ENCODE measurements at regions not wholly inside any gene's neighbourhood (a gene's known extent, or its start where the extent isn't known, plus 50 kb on each side); places are given as distances from the start of the nearest gene placed in this dataset.
A peak's percentile ranks its signal among the peaks of the same experiment; 100 is the strongest.
"Not testable (repeated sequence)": the region's sequence is repeated elsewhere in the genome, so short reads cannot be mapped to it uniquely, and the experiment has no call there.

DNA sequence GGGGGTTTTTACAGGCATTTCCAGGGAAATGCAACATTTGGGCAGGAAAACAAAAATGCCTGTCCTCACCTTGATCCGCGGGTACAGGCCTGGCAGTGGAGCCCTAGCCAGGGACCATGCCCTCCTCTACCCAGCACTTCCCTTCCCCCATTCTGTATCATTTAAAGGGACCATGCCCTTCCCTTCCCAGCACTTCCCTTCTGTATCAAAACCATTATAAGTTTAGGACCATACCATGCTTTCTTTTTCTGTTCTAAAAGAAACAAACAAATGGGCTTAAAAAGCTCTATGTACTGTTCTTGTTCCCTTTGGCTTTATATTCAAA lies 166.9 kb upstream of the ZNF608 start:
- ATAC-seq: peak; percentile 20 to 57
- Histone ChIP-seq H3K27me3 (no peaks in the 10 kb centered on the region), H3K27ac (peak overlapping the region in 3 of 4 donors; percentile 60 to 67 (median 64)), H3K36me3 (no peaks in the 10 kb centered on the region), H3K9me3 (no peaks in the 10 kb centered on the region), H3K4me1 (peaks cover 14 to 15% of the 10 kb centered on the region in 2 donors), H3K4me3 (no peak overlapping the region)
- intact Hi-C loops (cut with DNase I; ENCODE audit: low total_unique reads): no loop called here
- TF ChIP-seq POLR2A (IDR thresholded peaks at IDR 0.05): no peak
- TF ChIP-seq, protein P1, sequence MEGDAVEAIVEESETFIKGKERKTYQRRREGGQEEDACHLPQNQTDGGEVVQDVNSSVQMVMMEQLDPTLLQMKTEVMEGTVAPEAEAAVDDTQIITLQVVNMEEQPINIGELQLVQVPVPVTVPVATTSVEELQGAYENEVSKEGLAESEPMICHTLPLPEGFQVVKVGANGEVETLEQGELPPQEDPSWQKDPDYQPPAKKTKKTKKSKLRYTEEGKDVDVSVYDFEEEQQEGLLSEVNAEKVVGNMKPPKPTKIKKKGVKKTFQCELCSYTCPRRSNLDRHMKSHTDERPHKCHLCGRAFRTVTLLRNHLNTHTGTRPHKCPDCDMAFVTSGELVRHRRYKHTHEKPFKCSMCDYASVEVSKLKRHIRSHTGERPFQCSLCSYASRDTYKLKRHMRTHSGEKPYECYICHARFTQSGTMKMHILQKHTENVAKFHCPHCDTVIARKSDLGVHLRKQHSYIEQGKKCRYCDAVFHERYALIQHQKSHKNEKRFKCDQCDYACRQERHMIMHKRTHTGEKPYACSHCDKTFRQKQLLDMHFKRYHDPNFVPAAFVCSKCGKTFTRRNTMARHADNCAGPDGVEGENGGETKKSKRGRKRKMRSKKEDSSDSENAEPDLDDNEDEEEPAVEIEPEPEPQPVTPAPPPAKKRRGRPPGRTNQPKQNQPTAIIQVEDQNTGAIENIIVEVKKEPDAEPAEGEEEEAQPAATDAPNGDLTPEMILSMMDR (IDR thresholded peaks at IDR 0.05 in 4 of 5, conservative IDR thresholded peaks at IDR 0.05 in 1 of 5): no peak
- no peak for DNase-seq
- in situ Hi-C loops (cut with MboI; ENCODE audit: low sequenced_read_pairs in 4 of 4): loop anchor here in 1 of 4 donors (5.0 kb wide), 1 partner anchor 574 kb away; no protein-coding TSS in a partner anchor

DNA sequence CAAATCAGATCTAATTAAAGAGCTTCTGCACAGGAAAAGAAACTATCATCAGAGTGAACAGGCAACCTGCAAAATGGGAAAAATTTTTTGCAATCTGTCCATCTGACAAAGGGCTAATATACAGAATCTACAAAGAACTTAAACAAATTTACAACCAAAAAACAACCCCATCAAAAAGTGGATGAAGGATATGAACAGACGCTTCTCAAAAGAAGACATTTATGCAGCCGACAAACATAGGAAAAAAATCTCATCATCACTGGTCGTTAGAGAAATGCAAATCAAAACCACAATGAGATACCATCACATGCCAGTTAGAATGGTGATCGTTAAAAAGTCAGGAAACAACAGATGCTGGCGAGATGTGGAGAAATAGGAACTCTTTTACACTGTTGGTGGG lies 169.9 kb upstream of the ZNF608 start:
- intact Hi-C loops (cut with DNase I; ENCODE audit: low total_unique reads); H3K27me3 ChIP-seq; in situ Hi-C loops (cut with MboI; ENCODE audit: low sequenced_read_pairs in 4 of 4); H3K9me3 ChIP-seq; H3K4me1 ChIP-seq; DNase-seq; H3K36me3 ChIP-seq; H3K4me3 ChIP-seq; ATAC-seq; H3K27ac ChIP-seq: not testable (repeated sequence)

DNA sequence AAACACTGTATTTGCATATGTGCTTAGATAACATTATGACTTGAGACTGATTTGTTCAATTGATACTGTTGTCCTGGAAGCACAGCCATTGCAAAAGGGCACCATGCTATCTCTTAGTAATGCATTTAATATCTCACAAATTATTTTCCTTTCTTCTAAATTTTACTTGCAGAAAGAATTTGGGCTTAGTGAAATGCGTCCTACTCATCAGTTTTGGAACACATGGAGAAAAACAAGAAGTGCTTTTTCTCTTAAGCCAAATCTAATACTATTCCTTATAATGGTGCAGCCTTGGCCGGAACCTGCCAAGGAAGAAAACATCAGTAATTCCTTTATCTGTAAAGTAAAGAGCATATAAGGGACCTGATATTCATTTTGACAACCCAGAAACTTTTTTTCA lies 172.2 kb upstream of the ZNF608 start:
- Histone ChIP-seq H3K27me3 (no peaks in the 10 kb centered on the region), H3K9me3 (no peaks in the 10 kb centered on the region), H3K36me3 (no peaks in the 10 kb centered on the region), H3K4me1 (peaks cover 4 to 9% of the 10 kb centered on the region in 2 donors), H3K4me3 (no peak overlapping the region), H3K27ac (no peak overlapping the region)
- TF ChIP-seq, protein P1 (IDR thresholded peaks at IDR 0.05 in 4 of 5, conservative IDR thresholded peaks at IDR 0.05 in 1 of 5): no peak
- no peak for TF ChIP-seq POLR2A (IDR thresholded peaks at IDR 0.05)
- in situ Hi-C loops (cut with MboI; ENCODE audit: low sequenced_read_pairs in 4 of 4): no loop called here
- no peak for ATAC-seq
- no peak for DNase-seq
- intact Hi-C loops (cut with DNase I; ENCODE audit: low total_unique reads): no loop called here

DNA sequence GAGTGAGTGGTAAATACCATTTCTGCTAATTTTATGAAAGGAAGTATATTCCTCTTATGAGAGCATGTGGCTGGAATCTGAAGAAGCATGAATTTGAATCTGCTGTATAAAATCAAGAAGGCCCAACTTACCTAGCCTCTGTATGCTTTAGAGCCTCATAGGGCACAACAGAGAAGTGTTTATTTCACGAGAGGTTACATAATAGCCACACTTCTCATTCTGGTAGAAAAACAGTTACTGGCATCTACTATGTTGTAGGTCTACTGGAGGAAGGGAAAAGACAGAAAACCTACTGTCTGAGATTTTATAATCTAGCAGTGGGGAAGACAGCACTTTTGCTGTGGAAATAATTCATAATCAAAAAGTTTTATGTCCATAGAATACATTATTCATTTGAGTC lies 172.6 kb upstream of the ZNF608 start:
- no peak for ATAC-seq
- DNase-seq: no peak
- intact Hi-C loops (cut with DNase I; ENCODE audit: low total_unique reads): no loop called here

DNA sequence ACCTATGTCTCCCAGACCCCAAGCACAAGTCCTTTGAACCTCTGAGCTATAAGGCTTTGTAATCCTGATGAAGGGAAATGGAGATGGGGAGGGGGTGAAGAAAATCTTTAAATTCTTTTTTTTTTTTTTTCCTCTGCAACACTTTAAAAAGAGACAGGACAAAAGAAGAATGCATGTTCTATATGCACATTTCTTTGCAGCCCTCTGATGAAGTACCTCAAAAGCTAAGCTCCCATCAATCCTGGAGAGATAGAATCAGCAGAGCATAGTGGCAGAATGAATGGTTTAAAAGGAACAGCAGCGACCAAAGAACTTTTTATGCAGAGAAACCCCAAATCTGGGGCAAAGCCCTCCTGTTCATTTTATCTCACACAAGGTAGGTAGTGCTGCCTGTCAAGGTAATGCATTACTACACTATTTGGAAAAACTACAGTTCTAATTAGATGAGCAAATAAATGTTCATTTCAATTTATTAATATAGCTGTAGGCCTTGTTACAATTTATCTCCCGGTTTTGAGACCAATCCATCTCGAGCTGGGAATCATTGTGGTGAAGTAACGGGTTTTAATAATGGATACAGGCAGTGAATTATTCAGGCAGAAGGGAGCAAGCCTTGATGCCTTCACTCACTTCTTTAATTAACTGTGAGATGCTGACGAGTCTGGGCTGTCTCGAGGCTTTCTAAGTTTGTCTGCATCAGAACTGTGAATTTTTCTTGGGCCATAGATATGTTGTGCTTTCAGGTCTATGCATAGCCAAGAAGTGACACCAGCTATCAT lies 173.5 kb upstream of the ZNF608 start:
- H3K4me1 ChIP-seq: peaks cover 4 to 11% of the 10 kb centered on the region in 2 donors
- intact Hi-C loops (cut with DNase I; ENCODE audit: low total_unique reads): no loop called here
- no peak for ATAC-seq
- TF ChIP-seq, protein P1 (IDR thresholded peaks at IDR 0.05 in 4 of 5, conservative IDR thresholded peaks at IDR 0.05 in 1 of 5): no peak
- no peak for TF ChIP-seq POLR2A (IDR thresholded peaks at IDR 0.05)
- no peaks in the 10 kb centered on the region for H3K36me3 ChIP-seq
- H3K9me3 ChIP-seq: no peaks in the 10 kb centered on the region
- H3K27me3 ChIP-seq: no peaks in the 10 kb centered on the region
- H3K4me3 ChIP-seq: no peak overlapping the region
- DNase-seq: no peak
- in situ Hi-C loops (cut with MboI; ENCODE audit: low sequenced_read_pairs in 4 of 4): no loop called here
- H3K27ac ChIP-seq: no peak overlapping the region

More for the DNA sequence above, 172.6 kb upstream of the ZNF608 start:
- H3K4me1 ChIP-seq: peaks cover 4 to 11% of the 10 kb centered on the region in 2 donors
- no peak overlapping the region for H3K27ac ChIP-seq
- H3K9me3 ChIP-seq: no peaks in the 10 kb centered on the region
- in situ Hi-C loops (cut with MboI; ENCODE audit: low sequenced_read_pairs in 4 of 4): no loop called here
- H3K27me3 ChIP-seq: no peaks in the 10 kb centered on the region
- H3K4me3 ChIP-seq: no peak overlapping the region
- no peak for TF ChIP-seq POLR2A (IDR thresholded peaks at IDR 0.05)
- no peaks in the 10 kb centered on the region for H3K36me3 ChIP-seq

All from gastrocnemius medialis (tissue), 4 donors.